ENCODE measurements at regions not wholly inside any gene's neighbourhood (a gene's known extent, or its start where the extent isn't known, plus 50 kb on each side); places are given as distances from the start of the nearest gene placed in this dataset.

- no peaks in the 10 kb centered on the region for H3K27me3 ChIP-seq (ENCODE audit: control insufficient read depth, insufficient read depth, low read length)
- intact Hi-C loops (cut with micrococcal nuclease; ENCODE audit: unreplicated experiment), result no loop called here
- in situ Hi-C loops (cut with HindIII; ENCODE audit: low pct_unique_long_range_greater_than_20kb, low sequenced_read_pairs), result no loop called here
- no peak overlapping the region for H3K27ac ChIP-seq (ENCODE audit: low read length)
- POLR2A ChIA-PET, result no interaction called here
- TF ChIP-seq CTCF (IDR thresholded peaks at IDR 0.05) (no peak), SIN3A (IDR thresholded peaks at IDR 0.05; ENCODE audit: borderline replicate concordance, insufficient read depth, low read depth, low read length) (no peak), POLR2AphosphoS5 (IDR thresholded peaks at IDR 0.05; ENCODE audit: low read depth, low read length) (no peak), REST (IDR thresholded peaks at IDR 0.05; ENCODE audit: insufficient read depth in 1 of 2, low read depth in 2 of 2, low read length in 1 of 2) (no peak), TCF7L2 (IDR thresholded peaks at IDR 0.05; ENCODE audit: low read depth, low read length) (no peak)
- no TSS peak for BruUV-seq (replicated peaks)
- H3K4me1 ChIP-seq (ENCODE audit: control insufficient read depth, insufficient read depth, low read length), result no peaks in the 10 kb centered on the region
- CTCF ChIA-PET, result no interaction called here
- no peaks in the 10 kb centered on the region for H3K36me3 ChIP-seq (ENCODE audit: control insufficient read depth, insufficient read depth, low read length)
- H3K9me3 ChIP-seq (ENCODE audit: control insufficient read depth, insufficient read depth, low read depth, low read length), result no peaks in the 10 kb centered on the region
- ATAC-seq (no peak), DNase-seq (ENCODE audit: low read depth, low spot score) (no peak)
- no peak overlapping the region for H3K4me3 ChIP-seq (ENCODE audit: low read depth in 2 of 2, low read length in 2 of 2)
These were observed 65.5 kb upstream of the PCSK5 start for GRCh38 chr9:75824816-75825568.

DNA sequence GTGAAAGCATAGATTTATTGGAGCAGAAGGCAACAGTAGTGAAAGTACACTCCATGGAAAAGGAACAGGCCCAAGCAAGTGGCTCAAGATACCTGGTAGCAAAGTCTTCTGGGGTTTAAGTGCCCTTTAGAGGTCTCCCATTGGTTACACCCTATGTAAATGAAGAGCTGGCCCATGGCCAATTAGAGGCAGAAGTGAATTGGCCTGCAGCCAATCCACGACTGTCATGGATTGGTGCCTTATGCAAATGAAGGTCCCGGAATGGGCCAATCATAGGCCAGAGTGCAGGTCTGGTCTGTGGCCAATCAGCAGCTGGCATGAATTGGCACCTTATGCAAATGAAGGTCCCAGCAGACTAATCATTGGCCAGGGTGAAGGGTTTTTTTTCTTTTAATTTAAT lies 64.2 kb upstream of the PCSK5 start:
- Histone ChIP-seq H3K27ac (ENCODE audit: low read length) (no peak overlapping the region), H3K27me3 (ENCODE audit: control insufficient read depth, insufficient read depth, low read length) (no peaks in the 10 kb centered on the region), H3K36me3 (ENCODE audit: control insufficient read depth, insufficient read depth, low read length) (no peaks in the 10 kb centered on the region), H3K4me1 (ENCODE audit: control insufficient read depth, insufficient read depth, low read length) (no peaks in the 10 kb centered on the region), H3K9me3 (ENCODE audit: control insufficient read depth, insufficient read depth, low read depth, low read length) (no peaks in the 10 kb centered on the region), H3K4me3 (ENCODE audit: low read depth in 2 of 2, low read length in 2 of 2) (no peak overlapping the region)
- no peak for TF ChIP-seq SIN3A (IDR thresholded peaks at IDR 0.05; ENCODE audit: borderline replicate concordance, insufficient read depth, low read depth, low read length)
- TF ChIP-seq POLR2AphosphoS5 (IDR thresholded peaks at IDR 0.05; ENCODE audit: low read depth, low read length), result no peak
- ATAC-seq (no peak), DNase-seq (ENCODE audit: low read depth, low spot score) (no peak)
- intact Hi-C loops (cut with micrococcal nuclease; ENCODE audit: unreplicated experiment), result no loop called here
- CTCF ChIA-PET, result no interaction called here
- in situ Hi-C loops (cut with HindIII; ENCODE audit: low pct_unique_long_range_greater_than_20kb, low sequenced_read_pairs), result no loop called here
- POLR2A ChIA-PET, result no interaction called here
- BruUV-seq (replicated peaks), result no TSS peak

DNA sequence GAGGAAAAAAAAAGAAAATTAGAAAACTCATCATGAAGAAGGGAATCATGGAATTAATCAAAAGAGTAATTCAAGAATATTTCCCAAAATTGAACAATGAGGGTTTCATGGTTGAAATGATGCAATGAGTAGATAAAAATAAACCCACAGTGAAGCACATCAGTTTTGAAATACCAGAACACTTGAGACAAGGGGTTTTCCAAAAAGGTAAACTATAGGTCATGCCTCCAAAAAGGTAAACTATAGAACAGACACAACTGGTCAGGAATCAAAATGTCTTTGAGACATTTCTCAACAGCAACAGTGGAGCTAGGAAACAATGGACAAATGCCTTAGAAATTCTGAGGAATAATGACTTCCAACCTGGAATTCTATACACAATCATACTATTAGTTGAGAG lies 60.2 kb upstream of the PCSK5 start:
- ChIA-PET POLR2A (no interaction called here), CTCF (no interaction called here)
- H3K4me1 ChIP-seq (ENCODE audit: control insufficient read depth, insufficient read depth, low read length), result no peaks in the 10 kb centered on the region
- no peak for ATAC-seq
- no peaks in the 10 kb centered on the region for H3K27me3 ChIP-seq (ENCODE audit: control insufficient read depth, insufficient read depth, low read length)
- DNase-seq (ENCODE audit: low read depth, low spot score), result no peak
- no peak overlapping the region for H3K4me3 ChIP-seq (ENCODE audit: low read depth in 2 of 2, low read length in 2 of 2)
- intact Hi-C loops (cut with micrococcal nuclease; ENCODE audit: unreplicated experiment) (no loop called here), in situ Hi-C loops (cut with HindIII; ENCODE audit: low pct_unique_long_range_greater_than_20kb, low sequenced_read_pairs) (no loop called here)
- TF ChIP-seq SIN3A (IDR thresholded peaks at IDR 0.05; ENCODE audit: borderline replicate concordance, insufficient read depth, low read depth, low read length) (no peak), CTCF (IDR thresholded peaks at IDR 0.05) (no peak), REST (IDR thresholded peaks at IDR 0.05; ENCODE audit: insufficient read depth in 1 of 2, low read depth in 2 of 2, low read length in 1 of 2) (no peak), TCF7L2 (IDR thresholded peaks at IDR 0.05; ENCODE audit: low read depth, low read length) (no peak), POLR2AphosphoS5 (IDR thresholded peaks at IDR 0.05; ENCODE audit: low read depth, low read length) (no peak)
- no peaks in the 10 kb centered on the region for H3K36me3 ChIP-seq (ENCODE audit: control insufficient read depth, insufficient read depth, low read length)
- H3K27ac ChIP-seq (ENCODE audit: low read length), result no peak overlapping the region
- no TSS peak for BruUV-seq (replicated peaks)
- no peaks in the 10 kb centered on the region for H3K9me3 ChIP-seq (ENCODE audit: control insufficient read depth, insufficient read depth, low read depth, low read length)
